GM12874 (cell line): ENCODE measurements at regions not wholly inside any gene's neighbourhood (a gene's known extent, or its start where the extent isn't known, plus 50 kb on each side); places are given as distances from the start of the nearest gene placed in this dataset.

Experiments
- CTCF ChIP-seq: IDR thresholded peaks from 2 replicates; pipeline ENCODE4 v1.5.1; 2011; ENCODE audit warnings: low read depth, mild to moderate bottlenecking, control low read depth, low read length, moderate library complexity; ENCODE audit not compliant: insufficient read depth

GRCh38 chr6:81942067-81942370 lies 189.5 kb upstream of the TENT5A start:
- TF ChIP-seq CTCF = no peak

GRCh38 chr6:81940451-81940985 lies 188.0 kb upstream of the TENT5A start:
- TF ChIP-seq CTCF = no peak

GRCh38 chr6:81939766-81940165 lies 187.3 kb upstream of the TENT5A start:
- no peak for TF ChIP-seq CTCF

- TF ChIP-seq CTCF = no peak
These were observed 186.7 kb upstream of the TENT5A start for GRCh38 chr6:81938991-81939732.

GRCh38 chr6:81938014-81938856 lies 185.8 kb upstream of the TENT5A start:
- no peak for TF ChIP-seq CTCF

- TF ChIP-seq CTCF = no peak
These were observed 184.9 kb upstream of the TENT5A start for GRCh38 chr6:81937296-81937937.

- TF ChIP-seq CTCF = no peak
These were observed 182.5 kb upstream of the TENT5A start for GRCh38 chr6:81934936-81935335.
